Gastrocnemius medialis (tissue), 4 donors: ENCODE measurements at regions not wholly inside any gene's neighbourhood (a gene's known extent, or its start where the extent isn't known, plus 50 kb on each side); places are given as distances from the start of the nearest gene placed in this dataset.

ENCODE experiments used
- CTCF ChIP-seq, 5 experiments: fragments of 450-650 bp in 3 of 5; fragments of 200-600 bp in 2 of 5; sonication (generic) in 2 of 5; IDR thresholded peaks in 4 of 5; conservative IDR thresholded peaks in 1 of 5; 1 replicate in 4 of 5; 2 replicates in 1 of 5; pipeline ENCODE4 v1.5.1; 2016 to 2019; ENCODE audit warnings: antibody characterized with exemption in 5 of 5, mild to moderate bottlenecking in 3 of 5, moderate library complexity in 3 of 5
- POLR2A ChIP-seq, 2 donors: fragments of 450-650 bp; IDR thresholded peaks; one replicate each; pipeline ENCODE4 v1.6.1; 2017; ENCODE audit warnings: antibody characterized with exemption in 2 of 2, mild to moderate bottlenecking in 2 of 2, moderate library complexity in 2 of 2

- TF ChIP-seq CTCF (IDR thresholded peaks at IDR 0.05 in 4 of 5, conservative IDR thresholded peaks at IDR 0.05 in 1 of 5) (no peak), POLR2A (IDR thresholded peaks at IDR 0.05) (no peak)
Measured at GRCh38 chr4:167308876-167309275, 74.6 kb upstream of the SPOCK3 start.
